Chondrocyte (in vitro differentiated cells): ENCODE measurements at regions not wholly inside any gene's neighbourhood (a gene's known extent, or its start where the extent isn't known, plus 50 kb on each side); places are given as distances from the start of the nearest gene placed in this dataset.

Experiments
- DNase-seq: peaks from one replicate; pipeline ENCODE4 v3.0.0; 2021; ENCODE audit warnings: mixed read lengths, low spot score
- H3K27ac Mint-ChIP-seq: one replicate; pipeline ENCODE4 v1.8.0; 2021; ENCODE audit warnings: mild to moderate bottlenecking, moderate library complexity, mixed read lengths; ENCODE audit not compliant: unreplicated experiment
- H3K27me3 Mint-ChIP-seq: 2 replicates; pipeline ENCODE4 v1.8.0; 2021; ENCODE audit warnings: low read depth, mixed read lengths
- H3K36me3 Mint-ChIP-seq: 2 replicates; pipeline ENCODE4 v1.8.0; 2021; ENCODE audit warnings: low read depth, mixed read lengths
- H3K4me1 Mint-ChIP-seq: 2 replicates; pipeline ENCODE4 v1.8.0; 2021; ENCODE audit warnings: low read depth, mild to moderate bottlenecking, mixed read lengths
- H3K4me3 Mint-ChIP-seq: one replicate; pipeline ENCODE4 v1.8.0; 2021; ENCODE audit warnings: mild to moderate bottlenecking, moderate library complexity, mixed read lengths; ENCODE audit not compliant: unreplicated experiment
- H3K9me3 Mint-ChIP-seq: 2 replicates; pipeline ENCODE4 v1.8.0; 2021; ENCODE audit warnings: low read depth, mixed read lengths
- CTCF ChIP-seq: fragments of 200-600 bp; sonication (generic); IDR thresholded peaks from 2 replicates; pipeline ENCODE4 v1.5.0; 2021; ENCODE audit warnings: antibody characterized with exemption, mild to moderate bottlenecking, moderate library complexity

- Mint-ChIP-seq H3K27me3 (no peaks in the 10 kb centered on the region), H3K27ac (no peak overlapping the region), H3K4me1 (peaks cover 20% of the 10 kb centered on the region), H3K4me3 (no peak overlapping the region), H3K36me3 (peaks cover 5% of the 10 kb centered on the region), H3K9me3 (peaks cover 7% of the 10 kb centered on the region)
- no peak for DNase-seq
- no peak for TF ChIP-seq CTCF
Observed at GRCh38 chr12:89183985-89184435, 168.3 kb downstream of the DUSP6 start.

- Mint-ChIP-seq H3K27me3 (no peaks in the 10 kb centered on the region), H3K36me3 (no peaks in the 10 kb centered on the region), H3K9me3 (no peaks in the 10 kb centered on the region), H3K4me3 (no peak overlapping the region), H3K27ac (no peak overlapping the region), H3K4me1 (peaks cover 20% of the 10 kb centered on the region)
- no peak for DNase-seq
- no peak for TF ChIP-seq CTCF
Observed at GRCh38 chr12:89181271-89181920, 170.9 kb downstream of the DUSP6 start.

- Mint-ChIP-seq H3K4me3 (no peak overlapping the region), H3K36me3 (no peaks in the 10 kb centered on the region), H3K4me1 (peaks cover 20% of the 10 kb centered on the region), H3K9me3 (no peaks in the 10 kb centered on the region), H3K27me3 (no peaks in the 10 kb centered on the region), H3K27ac (no peak overlapping the region)
- DNase-seq = no peak
- TF ChIP-seq CTCF = no peak
Observed at GRCh38 chr12:89180496-89180895, 171.8 kb downstream of the DUSP6 start.

- no peaks in the 10 kb centered on the region for H3K36me3 Mint-ChIP-seq
- no peaks in the 10 kb centered on the region for H3K27me3 Mint-ChIP-seq
- DNase-seq = no peak
- H3K9me3 Mint-ChIP-seq = no peaks in the 10 kb centered on the region
- TF ChIP-seq CTCF = no peak
- no peak overlapping the region for H3K4me3 Mint-ChIP-seq
- H3K4me1 Mint-ChIP-seq = peaks cover 20% of the 10 kb centered on the region
- peak overlapping the region; percentile 14 for H3K27ac Mint-ChIP-seq
Observed at GRCh38 chr12:89179983-89180382, 172.3 kb downstream of the DUSP6 start.

- Mint-ChIP-seq H3K4me3 (no peak overlapping the region), H3K9me3 (no peaks in the 10 kb centered on the region), H3K36me3 (no peaks in the 10 kb centered on the region), H3K27ac (no peak overlapping the region), H3K4me1 (peaks cover 20% of the 10 kb centered on the region), H3K27me3 (no peaks in the 10 kb centered on the region)
- DNase-seq = no peak
- no peak for TF ChIP-seq CTCF
Observed at GRCh38 chr12:89179245-89179644, 173.1 kb downstream of the DUSP6 start.
